HG02852 (cell line): ENCODE measurements at regions not wholly inside any gene's neighbourhood (a gene's known extent, or its start where the extent isn't known, plus 50 kb on each side); places are given as distances from the start of the nearest gene placed in this dataset.

Source experiments
- ATAC-seq: cut with Tn5 transposase; IDR thresholded peaks from one replicate; pipeline ENCODE4 v1.9.1; 2021; ENCODE audit warnings: mild to moderate bottlenecking, moderate library complexity; ENCODE audit not compliant: unreplicated experiment

DNA sequence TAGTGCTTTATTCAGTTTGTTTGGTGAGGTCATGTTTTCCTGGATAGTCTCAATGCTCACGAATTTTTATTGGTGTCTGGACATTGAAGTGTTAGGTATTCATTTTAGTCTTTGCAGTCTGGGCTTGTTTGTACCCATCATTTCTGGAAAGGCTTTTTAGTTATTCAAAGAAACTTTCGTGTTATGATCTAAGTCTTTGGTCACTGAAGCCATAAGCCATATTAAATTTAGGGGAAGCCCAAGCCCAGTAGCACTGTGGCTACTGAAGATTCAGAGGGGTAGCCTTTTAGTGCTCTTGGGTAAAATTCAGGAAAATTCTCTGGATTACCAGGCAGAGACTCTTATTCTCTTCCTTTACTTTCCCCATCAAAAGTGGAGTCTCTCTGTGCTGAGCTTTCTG is 56.2 kb upstream of the PEX5L start:
- ATAC-seq = no peak

DNA sequence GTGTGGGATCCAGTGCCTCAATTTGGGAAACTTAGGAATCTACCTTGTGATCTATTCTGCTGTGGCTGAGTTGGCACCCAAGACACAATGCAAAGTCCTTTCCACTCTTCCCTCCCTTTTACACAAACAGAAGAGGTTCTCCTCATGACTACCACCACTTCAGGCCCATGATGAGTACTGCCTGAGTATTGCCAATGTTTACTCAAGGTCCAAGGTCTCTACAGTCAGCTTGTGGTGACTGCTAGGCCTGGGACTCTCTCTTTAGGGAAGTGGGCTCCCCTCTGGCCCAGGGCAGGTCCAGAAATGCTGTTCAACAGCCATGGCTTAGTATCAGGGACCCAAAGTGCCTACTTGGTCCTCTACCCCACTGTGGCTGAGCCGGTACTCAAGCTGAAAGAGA is 56.8 kb upstream of the PEX5L start:
- no peak for ATAC-seq

DNA sequence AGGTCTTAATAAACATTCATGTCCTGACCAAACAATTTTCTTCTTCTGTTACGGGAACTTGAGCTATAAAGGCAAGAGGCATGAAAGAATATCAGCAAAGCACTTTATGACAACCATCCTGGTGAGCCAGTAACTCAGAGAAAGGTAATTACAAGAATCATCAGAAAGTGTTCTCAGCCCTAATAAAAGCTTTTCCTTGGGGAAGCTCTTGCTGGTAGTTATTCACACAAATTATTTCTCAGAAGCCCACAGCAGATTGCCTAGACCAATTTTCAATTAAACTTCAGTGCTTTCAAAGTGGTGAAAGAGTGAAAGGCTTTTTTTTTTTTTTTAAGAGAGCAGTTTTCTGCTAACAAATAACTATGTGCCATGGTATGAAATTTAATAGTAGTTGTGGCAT is 60.9 kb upstream of the PEX5L start:
- ATAC-seq = no peak

DNA sequence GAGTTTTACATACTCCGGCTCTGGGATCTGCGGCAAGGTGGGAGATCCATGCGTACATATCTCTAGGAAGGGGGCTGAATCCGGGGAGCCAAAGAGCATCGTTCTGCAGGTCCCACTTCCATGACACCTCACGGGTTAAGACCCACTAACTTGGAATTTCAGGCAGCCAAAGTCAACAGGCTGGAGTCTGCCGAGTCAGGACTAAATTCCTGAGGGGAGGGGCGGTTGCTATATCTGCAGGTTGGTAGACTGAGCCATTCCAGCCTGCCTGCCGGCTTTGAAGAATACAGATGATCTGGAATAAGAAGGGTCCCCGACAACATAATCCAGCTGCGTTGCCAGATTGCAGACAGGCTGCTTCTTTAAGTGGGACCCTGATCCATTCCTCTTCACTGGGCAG is 65.4 kb upstream of the PEX5L start:
- ATAC-seq = no peak

DNA sequence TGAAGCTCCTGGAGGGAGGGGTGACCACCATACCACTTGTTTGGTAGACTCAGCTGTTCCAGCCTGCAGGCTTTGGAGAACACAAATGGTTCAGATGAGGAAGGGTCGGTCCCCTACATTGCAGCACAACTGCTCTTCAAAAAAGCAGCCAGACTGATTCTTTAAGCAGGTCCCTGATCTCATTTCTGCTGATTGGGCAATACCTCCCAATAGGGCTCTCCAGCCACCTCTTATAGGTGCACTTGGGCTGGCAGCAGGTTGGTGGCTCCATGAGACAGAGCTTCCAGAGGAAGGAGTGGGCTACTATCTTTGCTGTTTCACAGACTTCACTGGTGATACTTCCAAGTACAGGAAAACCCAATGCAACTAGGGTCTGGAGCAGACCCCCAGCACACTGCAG is 65.9 kb upstream of the PEX5L start:
- no peak for ATAC-seq

DNA sequence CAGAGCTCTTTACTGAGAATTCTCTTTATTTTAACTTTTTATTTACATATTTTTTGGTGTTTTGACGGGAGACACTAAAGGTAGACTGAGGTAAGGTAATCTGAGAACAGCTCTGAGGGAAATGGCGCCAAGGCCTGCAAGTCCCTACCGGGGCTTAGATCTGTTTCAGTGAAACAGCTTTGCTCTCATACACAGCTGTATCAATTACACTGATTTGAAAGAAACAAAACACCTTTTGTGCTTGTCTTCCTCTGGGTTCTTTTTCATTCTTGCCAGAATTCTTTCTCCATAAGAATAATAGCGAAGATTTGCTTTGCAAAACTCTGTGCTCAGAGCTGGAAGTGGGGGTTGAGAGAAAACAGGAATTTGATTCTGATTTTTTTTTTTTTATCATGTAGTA is 79.5 kb upstream of the PEX5L start:
- no peak for ATAC-seq

DNA sequence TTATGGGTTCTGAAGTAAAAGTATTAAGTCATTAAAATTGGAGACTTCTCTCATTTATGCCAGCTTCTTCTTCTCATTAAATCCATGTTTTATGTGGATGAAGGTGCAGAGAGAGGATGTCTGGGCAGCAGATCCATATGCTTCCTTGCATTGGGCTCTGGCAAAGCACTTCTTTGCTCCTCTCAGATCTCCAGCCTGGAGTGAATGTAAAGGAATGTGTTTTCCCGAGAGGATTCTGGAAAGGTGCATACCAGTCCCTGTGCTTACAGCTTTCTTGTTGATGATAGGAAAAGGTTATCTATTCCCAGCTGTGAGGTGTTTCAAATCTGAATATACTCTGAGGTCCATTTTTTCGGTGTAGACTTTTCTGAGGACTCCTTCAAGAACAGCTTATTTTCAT is 79.9 kb upstream of the PEX5L start:
- no peak for ATAC-seq

DNA sequence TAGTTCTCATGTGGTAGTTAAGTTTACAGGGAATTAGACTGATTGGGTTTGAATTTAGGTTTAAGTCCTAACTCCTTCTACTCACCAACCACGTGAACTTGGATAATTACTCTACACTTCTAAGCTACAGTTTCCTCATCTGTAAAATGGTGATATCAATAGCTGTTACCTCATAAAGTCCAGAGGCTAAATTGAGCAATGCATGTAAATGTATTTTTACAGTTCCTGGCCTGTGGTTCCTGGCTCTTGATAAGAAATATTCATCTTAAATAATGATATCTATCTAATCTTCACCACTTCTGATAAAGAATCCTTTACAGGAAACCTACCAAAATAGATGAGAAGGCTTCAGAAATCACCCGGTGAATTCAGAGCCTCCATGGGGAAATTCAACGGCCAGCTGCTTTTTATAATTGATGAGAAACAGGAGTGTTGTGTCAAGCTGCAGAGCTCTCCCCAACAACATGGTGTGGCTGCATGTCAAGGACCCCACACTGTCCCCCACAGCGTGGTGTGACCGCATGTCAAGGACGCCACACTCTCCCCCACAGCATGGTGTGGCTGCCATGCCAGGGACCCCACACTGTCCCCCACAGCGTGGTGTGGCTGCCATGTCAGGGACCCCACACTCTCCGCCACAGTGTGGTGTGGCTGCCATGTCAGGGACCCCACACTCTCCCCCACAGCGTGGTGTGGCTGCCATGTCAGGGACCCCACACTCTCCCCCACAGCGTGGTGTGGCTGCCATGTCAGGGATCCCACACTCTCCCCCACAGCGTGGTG is 80.8 kb upstream of the PEX5L start:
- no peak for ATAC-seq

DNA sequence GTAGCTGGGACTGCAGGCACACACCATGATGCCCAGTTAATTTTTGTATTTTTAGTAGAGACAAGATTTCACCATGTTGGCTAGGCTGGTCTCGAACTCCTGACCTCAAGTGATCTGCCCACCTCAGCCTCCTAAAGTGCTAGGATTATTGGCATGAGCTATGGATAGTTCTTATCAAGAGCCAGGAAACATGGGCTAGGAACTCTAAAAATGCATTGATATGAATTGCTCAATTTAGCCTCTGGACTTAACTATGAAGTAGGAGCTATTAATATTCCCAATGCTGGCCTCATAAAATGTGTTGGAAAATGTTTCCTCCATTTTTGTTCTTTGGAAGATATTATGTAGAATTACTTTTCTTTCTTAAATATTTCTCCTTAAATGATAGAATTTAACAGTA is 82.8 kb upstream of the PEX5L start:
- ATAC-seq = no peak

DNA sequence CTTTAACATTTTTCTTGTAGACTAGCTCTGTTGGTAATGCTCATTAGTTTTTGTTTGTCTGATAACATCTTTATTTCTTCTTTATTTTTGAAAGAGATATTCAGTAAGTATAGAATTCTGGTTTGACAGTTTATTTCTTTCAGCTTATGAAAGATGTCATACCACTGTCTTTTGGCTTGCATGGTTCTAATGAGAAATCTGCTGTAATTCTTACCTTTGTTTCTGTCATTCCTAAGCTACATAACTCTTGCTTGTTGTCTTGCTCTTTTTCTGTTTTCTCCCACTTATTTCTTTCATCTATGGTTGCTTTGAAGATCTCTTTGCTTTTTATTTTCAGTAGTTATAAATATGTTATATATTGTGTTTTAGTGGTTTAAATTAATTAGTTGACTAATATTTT is 87.2 kb upstream of the PEX5L start:
- ATAC-seq = no peak

DNA sequence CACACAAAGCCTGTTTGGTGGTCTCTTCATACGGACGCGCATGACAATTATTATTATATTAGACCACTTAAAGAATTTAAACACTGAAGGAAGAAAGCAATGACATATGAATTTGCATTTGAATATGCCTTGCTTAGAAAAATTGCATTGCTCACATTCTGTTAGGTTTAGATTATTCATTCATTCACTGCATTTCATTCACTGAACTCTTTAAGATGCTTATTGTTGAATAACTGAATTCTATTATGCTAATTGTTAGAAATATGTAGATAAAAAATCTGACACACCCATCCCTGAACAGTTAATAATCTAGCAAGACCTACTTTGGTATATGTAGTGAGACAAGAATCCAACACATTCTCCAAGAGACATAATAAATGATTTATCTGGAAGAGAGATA is 94.4 kb upstream of the PEX5L start:
- ATAC-seq = no peak

DNA sequence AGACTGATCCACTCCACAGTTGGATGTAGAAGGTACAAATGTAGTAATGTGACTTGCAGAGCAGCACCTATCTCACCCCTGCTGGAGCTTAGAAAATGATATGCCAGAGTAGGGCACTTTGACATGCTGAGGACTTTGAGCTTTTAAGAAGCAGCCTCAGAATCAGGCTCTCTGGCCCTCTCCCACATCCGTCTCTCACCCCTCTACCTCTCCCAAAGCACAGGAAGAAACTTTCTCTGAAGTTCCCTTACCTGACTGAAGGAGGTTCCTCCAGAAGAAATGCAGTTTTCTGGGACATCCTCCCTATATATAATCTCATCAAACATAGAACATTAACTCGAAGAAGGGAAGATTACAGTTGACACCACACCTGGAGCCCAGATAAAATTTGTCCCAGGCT is 98.4 kb upstream of the PEX5L start:
- ATAC-seq = no peak

DNA sequence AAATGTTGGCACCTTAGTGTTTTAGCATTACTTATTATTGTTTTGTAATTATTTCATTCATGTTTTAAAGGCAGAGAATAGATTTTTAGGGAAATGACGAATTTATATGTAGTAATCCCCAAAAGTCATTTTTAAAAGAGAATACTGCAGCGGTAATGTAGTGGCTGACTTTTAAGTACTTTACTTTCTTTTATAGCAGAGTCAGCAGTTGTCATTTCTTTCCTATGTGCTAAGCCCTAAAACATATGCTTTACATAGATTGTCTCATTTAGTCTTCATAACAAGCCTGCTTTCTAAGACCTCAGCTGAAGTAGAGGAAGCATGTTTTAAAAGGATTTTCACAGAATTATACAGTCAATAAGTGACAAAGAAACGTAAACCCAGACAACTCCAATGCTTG is 102.1 kb upstream of the PEX5L start:
- ATAC-seq = no peak

DNA sequence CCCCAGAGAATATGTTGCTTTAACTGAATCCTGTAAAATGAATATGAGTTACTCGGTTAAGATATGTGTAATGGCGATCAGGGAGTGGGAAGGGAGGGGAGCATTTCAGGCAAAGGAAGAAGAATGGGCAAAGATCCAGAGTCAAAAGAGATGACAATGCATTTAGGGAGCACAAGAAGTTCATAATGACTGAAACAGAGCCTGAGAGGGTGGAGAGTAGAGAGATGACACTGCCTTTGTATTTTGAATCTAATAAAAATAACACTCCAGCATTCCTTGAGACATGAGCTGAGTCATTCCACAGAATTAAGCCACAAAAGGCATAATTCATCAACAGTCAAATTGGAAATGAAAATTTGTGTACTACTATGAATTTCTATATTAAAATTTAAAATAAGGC is 105.3 kb upstream of the PEX5L start:
- ATAC-seq = no peak

DNA sequence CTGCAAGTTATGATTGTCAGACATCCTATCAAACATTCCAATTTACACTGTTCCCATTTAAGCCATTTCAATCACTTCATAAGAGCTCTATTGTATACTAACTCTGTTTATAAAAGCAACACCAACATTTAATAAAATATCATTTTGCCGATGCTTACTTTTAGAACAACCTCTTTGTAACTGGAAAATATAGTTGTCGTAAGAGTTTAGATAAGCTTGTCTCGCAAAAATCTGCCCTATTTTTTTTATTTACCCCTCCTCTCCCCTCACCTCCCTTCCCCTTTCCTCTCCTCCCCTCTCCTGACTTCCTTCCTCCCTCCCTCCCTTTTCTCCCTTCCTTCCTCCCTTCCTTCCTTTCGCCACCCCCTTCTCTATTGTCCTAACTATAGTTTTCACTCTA is 105.7 kb upstream of the PEX5L start:
- ATAC-seq = no peak

DNA sequence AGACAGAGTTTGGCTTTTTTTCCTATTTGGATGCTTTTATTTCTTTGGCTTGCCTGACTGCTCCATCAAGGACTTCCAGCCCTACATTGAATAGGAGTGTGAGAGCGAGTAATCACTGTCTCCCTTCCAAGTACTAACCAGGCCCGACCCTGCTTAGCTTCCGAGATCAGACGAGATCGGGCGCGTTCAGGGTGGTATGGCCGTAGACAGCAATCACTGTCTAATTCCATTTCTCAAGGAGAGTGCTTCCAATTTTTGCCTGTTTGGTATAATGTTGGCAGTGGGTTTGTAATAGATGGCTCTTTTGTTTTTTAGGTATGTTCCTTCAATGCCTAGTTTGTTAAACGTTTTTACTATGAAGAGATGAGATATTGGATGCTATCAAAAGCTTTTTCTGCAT is 125.0 kb upstream of the PEX5L start:
- ATAC-seq = no peak

DNA sequence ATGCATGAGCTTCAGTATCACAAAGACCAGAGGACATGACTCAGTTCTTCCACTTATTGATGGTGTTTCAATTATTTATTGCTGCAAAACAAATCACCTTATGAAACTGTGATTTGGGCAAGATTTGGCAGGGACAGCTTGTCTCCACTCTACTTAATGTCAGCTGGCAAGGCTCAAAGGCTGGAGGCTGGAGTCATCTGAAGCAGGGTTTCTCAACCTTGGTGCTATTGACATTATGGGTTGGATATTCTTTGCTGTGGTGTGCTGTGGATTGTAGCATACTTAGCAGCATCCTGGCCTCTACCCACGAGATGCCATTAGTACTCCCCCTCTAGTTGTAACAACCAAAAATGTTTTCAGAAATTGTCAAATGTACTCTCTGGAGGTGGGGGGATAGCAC is 138.8 kb upstream of the PEX5L start:
- ATAC-seq = no peak

DNA sequence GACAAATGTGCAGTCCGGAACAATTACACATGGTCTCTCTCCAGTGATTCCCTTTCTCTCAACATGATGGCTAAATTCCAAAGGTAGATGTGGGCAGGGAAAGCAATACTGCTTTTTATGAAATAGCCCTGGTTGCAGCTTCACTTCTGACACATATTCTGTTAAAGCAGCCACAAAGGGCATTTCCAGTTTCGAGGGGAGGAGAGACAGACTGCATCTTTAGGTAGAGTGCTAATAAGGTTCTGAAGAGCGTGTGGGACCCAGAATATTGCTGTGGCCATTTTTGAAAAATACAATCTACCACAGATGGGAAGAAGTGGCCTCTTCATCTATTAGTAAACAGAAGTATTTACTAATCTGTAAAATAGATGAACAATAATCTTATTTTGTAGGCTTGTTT is 139.3 kb upstream of the PEX5L start:
- ATAC-seq = no peak

DNA sequence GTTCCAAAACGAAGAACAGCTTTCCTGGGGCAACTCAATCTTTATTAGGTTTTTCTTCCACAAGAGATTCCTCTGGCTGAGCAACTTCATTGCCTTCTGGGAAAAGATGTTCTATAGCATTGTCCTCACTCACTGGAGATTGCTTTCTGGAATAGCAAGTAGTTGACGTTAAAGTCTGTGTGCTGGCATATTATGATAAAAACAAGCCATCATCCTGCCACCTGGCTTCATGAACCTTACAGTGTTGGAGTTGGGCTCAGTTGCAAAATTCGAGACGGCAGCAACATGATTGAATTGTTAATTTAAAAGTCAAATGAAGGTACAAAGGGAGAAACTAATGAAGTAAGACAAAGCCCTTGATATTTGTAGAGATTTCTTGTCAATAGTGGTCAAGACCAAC is 140.5 kb upstream of the PEX5L start:
- ATAC-seq = no peak

DNA sequence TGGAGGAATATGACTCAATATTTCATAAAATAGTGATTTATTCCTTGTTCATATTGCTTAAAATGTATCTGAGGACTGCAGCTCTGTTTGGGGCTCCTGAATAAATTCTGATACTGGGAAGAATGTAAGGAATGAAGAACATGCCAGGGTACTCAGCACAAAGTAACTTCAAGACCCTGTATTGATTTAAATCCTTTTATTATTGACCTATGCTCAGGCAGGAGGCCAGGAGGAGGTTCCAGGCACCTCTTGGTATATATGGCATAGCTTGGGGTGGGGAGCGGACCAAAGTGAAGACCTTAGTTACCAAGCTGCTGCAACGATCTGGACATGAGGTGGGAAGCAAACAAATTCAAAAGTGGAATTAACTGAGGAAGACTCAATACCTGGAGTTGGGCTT is 142.8 kb upstream of the PEX5L start:
- ATAC-seq = no peak

DNA sequence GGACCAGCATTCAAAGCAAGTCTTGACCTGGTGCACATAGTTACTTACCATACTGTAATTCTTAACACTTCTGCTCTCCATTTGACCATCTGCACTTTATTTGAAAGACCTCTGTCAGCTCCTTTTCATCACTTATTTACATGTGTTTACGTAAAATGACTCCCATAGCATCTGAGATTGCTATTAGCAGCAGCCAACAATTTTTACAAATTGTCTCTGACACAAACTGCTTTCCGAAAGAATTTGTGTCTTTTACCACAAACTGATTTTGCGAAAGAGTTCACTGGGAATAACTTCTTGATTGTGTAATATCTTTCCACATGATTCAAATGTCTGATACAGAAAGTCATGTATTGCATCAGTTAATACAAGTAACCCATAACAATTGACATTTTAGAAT is 144.1 kb upstream of the PEX5L start:
- ATAC-seq = no peak

DNA sequence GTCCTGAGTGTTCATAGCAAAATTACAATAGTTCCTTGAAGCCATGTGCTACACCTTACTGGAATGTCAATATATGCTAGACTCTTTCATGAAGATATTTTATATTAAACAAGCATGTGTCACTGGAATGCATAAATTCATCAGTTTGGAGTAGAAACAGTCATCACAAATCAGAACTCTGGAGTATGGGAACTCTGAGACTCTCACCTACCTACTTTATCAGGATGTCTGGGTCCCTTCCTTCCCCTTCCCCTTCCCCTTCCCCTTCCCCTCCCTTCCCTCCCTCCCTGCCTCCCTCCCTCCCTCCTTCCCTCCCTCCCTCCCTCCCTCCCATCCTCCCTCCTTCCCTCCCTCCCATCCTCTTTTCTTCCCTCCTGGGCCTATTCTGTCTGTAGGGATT is 144.7 kb upstream of the PEX5L start:
- no peak for ATAC-seq

DNA sequence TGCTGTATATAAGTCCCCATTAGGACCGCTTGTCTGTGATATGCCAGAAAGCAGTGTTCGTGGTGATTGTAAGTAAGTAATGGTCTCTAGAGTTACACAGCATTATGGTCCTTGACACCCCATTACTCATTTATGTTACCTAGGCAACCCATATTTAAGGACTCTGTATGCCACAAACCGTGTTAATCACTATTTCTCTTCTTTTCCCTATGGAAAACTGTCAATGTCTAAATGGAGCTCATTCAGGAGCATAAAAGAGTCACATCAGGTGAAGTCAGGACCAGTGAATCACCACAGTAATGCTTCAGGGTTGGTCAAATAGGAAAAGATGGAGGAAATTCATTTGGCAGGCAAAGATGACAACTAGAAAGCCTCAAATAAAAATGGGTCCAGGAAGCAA is 146.6 kb upstream of the PEX5L start:
- ATAC-seq = no peak
